IPS-18c (cell line): ENCODE measurements at regions not wholly inside any gene's neighbourhood (a gene's known extent, or its start where the extent isn't known, plus 50 kb on each side); places are given as distances from the start of the nearest gene placed in this dataset.

Source experiments
- H3K4me3 ChIP-seq: 2 replicates; pipeline ENCODE4 v1.7.0; 2013; ENCODE audit warnings: low read depth, mild to moderate bottlenecking, low read length, moderate library complexity; ENCODE audit not compliant: insufficient read depth
- H3K9me3 ChIP-seq: one replicate; pipeline ENCODE4 v1.6.1; 2013; ENCODE audit warnings: mild to moderate bottlenecking, low read length, moderate library complexity; ENCODE audit not compliant: control insufficient read depth, insufficient read depth

DNA sequence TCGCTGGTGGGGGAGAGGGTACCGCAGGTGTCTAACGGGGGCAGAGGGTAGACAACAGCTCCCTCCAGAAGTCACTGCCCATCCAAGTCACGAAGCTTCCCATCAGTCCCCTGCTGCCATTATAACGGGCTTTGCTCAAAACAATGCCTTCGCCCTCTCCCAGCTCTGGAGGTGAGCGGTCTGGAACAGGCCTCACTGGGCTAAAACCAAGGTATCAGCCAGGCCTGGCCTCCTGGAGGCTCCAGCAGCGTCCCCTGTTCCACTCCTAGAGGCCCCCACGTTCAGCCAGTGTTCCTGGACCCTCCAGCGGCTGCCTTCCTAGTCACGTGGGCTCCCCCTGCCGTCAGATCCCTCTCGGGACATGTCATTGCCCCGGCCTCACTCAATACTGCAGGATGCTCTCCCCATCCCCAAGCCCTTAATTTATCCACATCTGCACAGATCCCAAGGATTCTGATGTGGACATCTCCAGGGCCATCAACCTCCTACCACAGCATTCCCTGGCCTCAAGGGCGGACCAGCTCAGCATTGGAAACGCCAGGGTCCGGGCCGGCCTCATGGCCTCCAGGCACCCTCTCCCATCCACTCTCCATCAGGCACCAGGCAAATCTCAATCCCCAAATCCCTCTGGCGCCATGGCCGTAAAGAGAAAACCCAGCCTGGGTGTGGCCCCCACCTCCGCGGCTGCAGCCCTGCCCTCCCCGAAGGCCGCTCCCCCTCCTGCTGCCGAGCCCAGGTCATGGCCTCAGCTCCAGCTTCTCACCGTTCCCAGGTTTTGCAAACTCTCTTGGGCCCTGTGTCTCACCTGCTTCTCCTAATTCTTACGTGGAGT is 104.1 kb upstream of the FAM20C start:
- Histone ChIP-seq H3K9me3 (no peaks in the 10 kb centered on the region), H3K4me3 (no peak overlapping the region)

DNA sequence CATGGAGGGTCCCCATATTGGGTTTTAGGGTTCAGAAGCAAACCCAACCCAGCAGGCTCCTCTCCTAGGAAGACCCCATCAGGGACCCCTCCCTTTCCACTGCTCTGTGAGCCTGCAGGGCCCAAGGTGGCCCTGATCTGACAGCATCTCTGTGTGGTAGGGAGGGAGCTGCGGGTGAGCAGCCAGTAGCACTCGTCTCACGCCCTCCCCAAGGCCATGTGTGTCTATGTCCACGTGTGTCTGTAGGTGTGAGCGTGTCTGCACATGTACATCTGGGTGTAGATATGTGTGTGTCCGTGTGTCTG is 103.5 kb upstream of the FAM20C start:
- H3K4me3 ChIP-seq = no peak overlapping the region
- H3K9me3 ChIP-seq = no peaks in the 10 kb centered on the region

DNA sequence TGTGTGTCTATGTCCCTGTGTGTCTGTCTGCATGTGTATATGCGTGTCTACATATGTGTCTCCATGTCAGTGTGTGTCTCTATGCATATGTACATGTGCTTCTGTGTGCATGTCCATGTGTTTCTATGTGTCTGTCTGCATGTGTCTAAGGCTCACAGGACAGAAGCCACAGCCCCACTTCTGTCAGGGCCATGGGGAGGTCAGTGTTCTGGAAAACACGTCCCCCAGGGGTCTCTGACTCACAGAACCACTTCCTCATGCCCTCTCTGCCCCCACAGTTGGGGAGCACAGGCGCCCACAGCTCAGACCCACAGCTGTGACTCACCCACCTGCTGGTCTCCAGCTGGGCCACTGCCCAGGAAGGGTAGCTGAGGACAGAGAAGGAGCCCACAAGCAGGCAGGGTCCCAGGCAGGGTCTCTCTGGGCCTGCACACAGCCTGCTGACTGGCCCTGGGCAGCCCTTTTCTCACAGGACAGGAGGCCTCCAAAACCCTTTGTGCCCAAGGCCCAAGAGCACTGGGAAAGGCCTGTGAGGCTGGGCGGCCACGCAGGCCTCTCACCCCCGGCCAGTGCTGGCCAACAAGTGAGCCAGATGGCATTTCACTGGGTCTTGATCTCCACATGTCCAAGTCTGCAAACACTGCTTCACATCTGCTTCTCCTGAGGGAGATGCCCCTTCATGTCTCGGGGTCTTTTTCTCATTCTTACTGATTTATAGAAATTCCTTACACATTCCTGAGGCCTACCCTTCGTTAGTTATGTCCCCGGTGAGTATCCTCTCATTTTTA is 102.9 kb upstream of the FAM20C start:
- Histone ChIP-seq H3K9me3 (no peaks in the 10 kb centered on the region), H3K4me3 (no peak overlapping the region)

DNA sequence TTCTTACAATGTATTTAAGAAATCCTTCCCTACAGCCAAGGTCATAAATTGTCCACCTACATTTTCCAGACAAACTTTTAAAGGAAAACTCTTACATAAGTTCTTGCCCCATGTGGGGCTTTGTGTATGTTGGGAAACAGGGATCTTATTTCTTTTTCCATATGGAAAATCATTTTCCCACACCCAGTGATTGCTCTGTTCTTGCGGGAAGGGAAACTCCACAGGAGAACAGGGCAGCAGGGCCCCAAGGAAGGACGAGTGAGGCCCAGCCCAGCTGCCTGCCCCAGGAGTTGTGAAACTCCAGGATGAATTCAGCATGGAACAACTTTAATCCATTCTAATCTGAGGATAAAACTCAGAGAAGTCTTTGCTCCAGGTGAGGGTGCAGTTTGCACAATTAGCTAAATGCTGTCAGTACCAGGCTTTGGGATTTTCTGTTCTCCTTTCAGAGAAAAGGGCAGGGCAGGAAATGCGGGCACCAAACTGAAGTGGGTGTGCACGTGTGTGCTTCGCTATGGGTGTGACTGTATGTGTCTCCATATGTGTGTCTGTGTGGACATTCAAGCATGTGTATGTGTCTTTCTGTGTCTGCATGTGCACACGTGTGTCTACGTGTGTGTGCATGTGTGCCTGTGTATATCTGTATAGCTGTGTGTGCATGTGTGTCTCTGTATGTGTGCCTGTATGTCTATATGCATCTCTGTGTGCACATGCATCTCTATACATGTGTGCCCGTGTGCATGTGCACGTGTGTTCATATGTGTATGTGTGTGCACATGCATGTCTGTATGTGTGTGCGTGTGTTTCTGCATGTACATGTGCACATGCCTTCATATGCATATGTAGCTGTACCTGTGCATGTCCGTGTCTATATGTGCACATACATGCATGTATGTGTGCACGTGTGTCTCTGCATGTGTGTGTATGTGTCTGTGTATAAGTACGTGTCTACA is 102.0 kb upstream of the FAM20C start:
- Histone ChIP-seq H3K9me3 (no peaks in the 10 kb centered on the region), H3K4me3 (no peak overlapping the region)

DNA sequence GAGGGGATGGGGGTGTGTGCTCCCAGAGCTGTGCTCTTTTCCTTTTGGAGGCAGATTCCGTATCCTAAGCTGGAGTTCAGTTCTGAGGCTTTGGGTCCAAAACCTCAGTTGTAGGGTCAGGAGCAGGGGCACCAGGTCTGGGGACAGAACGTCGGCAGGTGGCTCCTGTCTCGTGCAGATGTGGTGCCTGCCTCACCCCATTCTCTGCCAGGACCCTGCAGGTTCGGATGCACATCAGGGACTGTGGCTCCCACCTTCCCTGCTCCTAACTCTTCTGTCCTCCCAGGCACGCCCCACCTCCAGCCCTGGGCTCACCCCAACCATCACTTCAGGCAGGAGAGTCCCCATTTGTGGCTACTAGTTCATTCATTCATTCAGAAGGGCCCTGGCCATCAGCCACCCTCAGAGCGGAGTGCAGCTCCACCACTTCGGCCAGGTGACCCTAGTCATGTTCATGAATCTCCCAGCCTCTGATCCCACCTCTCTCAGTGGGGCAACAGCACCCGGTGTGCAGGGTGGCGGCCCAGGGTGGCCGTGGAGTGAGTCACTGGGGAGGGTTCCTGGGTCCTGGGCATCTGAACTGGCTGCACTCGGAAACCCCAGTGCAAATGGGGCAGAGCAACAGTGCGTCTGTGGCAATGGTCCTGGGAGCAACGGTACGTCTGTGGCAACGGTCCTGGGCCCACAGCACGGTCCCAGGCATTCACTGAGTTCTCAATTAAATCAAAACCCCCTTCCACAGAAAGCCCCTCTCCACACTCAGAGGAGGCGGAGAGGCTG is 100.8 kb upstream of the FAM20C start:
- Histone ChIP-seq H3K4me3 (no peak overlapping the region), H3K9me3 (no peaks in the 10 kb centered on the region)

DNA sequence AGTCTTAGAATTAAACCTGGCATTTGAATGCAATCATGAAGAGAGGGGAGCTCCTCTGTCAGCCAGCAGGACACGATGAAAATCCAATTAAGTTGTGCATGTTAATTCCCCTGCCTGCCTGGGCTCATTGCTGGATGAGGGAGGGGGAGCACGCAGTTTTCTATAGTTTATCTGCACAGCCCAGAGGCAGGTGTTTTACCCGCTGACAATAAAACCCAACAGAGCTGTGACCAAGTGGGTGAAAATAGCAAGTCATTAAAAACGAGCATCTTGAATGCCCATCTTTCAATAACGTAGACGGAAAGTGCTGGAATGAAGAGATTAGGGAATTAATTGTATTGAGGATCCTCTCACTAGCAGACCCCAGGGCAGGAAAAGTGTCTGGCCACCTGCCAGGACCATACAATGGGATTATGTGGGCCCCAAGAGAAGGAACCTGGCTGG is 100.1 kb upstream of the FAM20C start:
- Histone ChIP-seq H3K9me3 (no peaks in the 10 kb centered on the region), H3K4me3 (no peak overlapping the region)

DNA sequence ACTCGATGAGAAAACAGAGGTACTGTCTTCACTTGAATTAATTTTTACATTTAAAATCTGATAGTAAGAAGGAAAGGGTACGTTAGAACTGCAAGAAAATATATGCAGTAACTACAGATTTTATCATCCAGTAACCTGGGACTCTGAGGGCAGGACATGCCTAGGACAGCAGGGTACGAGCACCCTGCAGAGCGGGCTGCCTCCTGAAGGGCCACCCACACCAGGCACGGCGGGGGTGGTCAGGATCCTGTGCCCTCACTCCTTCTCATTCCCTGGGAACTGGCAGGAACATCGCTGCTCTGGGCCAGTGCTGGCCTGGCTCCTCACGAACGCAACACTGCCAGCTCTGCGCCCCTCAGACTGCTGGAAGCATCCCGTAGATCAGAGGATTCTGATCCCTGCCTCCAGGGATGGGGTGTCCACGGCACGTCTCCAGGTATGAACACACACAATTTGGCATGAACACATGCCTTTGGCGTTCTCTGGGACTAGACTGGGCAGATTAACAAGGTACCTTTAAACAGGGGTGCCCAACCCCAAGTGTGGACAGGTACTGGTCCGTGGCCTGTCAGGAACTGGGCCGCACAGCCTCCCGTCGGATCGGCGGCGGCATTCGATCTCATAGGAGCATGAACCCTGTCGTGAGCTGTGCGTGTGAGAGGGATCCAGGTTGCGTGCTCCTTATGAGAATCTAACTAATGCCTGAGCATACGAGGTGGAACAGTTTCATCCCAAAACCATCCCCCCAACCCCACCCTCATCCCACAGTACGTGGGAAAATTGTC is 99.3 kb upstream of the FAM20C start:
- H3K4me3 ChIP-seq = no peak overlapping the region
- no peaks in the 10 kb centered on the region for H3K9me3 ChIP-seq

DNA sequence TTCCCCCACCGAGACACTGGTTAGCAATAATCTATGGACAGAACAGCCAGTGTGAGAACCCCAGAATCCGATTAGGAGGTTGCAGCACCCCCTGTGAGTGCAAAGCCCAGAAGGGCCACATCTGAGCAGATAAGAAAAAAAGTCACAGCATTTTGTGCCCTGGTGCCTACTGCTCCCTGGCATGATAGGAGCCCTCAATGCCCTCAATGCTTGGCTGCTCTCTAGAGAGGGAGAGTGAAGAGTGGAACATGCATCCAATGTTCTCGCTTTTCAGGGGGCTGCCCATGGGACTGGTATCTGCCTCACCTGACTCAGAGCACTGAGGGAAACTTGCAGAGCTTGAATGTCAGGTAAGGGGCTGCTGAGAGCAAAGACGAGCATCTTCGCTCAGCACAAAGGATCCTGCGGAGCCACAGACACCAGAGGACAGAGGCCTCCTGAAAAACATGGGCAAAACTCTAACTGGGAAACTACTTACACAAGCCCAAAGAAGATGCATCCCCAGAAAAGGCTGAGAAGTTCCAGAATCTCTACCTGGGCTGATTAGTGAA is 98.0 kb upstream of the FAM20C start:
- no peaks in the 10 kb centered on the region for H3K9me3 ChIP-seq
- no peak overlapping the region for H3K4me3 ChIP-seq

DNA sequence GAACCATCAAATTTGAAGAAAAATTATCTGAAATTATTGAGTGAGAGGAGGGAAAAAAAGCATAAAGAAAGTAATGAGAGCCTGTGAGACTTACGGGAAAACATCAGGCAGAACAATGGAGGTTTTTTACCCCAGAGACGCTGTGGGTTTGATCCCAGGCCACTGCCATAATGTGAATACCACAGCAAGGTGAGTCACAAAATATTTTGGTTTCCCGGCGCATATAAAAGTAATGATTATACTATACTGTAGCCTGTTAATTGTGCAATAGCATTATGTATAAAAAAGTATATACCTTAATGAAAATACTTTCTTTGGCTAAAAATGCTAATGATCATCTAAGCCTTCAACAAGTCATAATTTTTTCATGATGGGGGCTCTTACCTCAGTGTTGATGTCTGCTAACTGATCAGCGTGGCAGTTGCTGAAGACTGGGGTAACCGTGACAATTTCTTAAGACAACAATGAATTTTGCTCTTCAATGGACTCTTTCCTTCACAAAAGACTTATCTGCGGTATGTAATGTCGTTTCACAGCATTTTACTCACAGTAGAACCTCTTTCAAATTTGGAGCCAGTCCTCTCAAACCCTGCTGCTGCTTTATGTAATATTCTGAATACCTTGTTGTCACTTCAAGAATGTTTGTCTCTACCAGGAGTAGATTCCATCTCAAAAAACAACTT is 97.0 kb upstream of the FAM20C start:
- H3K4me3 ChIP-seq = no peak overlapping the region
- H3K9me3 ChIP-seq = no peaks in the 10 kb centered on the region

DNA sequence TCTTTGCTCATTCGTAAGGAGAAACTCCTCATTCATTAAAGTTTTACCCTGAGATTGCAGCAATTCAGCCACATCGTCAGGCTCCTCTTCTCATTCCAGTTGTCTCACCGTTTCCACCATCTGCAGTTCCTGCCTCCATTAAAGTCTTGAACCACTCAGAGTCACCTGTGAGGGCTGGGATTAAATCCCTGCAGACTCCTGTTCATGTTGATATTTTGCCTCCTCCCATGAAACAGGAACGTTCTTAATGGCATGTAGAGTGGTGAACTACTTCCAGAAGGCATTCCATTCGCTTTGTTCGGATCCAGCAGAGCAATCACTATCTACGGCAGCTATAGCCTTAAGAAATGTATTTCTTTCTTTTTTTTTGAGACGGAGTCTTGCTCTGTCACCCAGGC is 96.5 kb upstream of the FAM20C start:
- no peak overlapping the region for H3K4me3 ChIP-seq
- H3K9me3 ChIP-seq = no peaks in the 10 kb centered on the region

DNA sequence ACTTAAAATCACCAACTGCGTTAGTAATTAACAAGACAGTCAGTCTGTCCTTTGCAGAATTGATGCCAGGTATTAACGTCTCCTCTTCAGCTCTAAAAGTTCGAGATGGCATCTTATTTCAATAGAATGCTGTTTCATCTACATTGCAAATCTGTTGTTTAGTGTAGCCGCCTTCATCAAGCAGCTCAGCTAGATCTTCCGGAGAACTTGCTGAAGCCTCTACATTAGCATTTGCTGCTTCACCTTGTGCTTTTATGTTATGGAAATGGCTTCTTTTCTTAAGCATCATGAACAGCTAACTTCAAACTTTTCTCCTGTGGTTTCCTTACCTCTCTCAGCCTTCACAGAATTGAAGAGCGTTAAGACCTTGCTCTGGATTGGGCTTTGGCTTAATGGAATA is 95.5 kb upstream of the FAM20C start:
- Histone ChIP-seq H3K9me3 (no peaks in the 10 kb centered on the region), H3K4me3 (no peak overlapping the region)

DNA sequence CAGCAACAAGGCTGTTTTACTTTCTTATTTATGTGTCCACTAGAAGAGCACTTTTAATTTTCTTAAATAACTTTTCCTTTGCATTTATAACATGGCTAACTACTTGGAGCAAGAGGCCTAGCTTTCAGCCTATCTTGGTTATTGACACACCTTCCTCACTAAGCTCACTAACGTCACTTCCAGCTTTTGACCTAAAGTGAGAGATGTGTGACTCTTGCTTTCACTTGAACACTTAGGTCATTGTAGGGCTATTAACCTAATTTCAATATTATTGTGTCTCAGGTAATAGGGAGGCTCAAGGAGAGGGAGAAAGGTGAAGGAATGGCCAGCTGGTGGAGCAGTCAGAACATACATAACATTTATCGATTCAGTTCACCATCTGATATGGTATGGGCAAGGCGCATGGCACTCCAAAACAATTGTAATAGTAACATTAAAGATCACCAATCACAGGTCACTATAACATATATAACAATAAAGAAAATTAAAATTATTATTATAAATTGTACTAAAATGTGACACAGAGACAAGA is 95.0 kb upstream of the FAM20C start:
- Histone ChIP-seq H3K9me3 (no peaks in the 10 kb centered on the region), H3K4me3 (no peak overlapping the region)

DNA sequence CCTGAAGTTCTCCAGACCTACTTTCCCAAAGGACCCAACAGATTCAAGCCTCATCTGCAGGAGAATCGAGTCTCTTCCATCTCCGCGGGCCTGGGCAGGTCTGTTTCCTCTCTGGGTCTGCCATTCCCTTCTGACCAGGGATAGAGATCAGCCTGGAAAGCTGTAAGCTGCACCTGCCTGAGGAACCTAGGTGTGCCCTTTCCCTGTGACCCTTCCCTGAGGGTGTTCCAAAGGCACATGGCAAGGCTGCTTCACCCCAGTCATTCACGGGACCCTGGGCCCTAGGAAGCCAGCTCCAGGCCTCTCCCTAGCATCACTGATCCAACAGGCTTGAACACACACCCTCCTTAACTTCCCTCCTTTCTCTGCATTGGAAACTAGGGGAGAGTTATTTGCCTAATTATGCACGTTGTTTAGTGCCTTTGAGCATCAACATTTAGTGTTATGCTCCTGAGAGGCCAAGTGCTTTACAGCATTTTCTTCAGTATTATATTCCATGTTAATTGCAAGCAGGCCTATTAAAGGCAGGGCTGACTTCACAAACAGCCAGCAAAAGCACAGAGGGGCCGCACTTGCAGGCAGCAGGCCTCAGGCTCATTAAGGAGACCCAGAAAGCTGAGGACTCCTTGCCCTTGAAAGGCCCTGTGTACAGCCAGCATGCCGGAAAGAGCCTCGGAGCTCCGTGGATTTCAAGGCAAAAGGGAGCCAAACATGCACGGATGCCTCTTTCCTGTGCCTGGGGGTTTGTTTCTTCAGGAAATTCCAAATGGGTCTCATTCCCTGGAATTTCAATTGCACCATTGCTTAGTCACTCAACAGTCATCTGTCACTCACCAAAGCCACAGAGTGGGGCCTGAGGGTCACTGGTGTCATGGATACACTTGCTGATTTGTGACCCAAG is 91.0 kb upstream of the FAM20C start:
- H3K4me3 ChIP-seq = no peak overlapping the region
- no peaks in the 10 kb centered on the region for H3K9me3 ChIP-seq

DNA sequence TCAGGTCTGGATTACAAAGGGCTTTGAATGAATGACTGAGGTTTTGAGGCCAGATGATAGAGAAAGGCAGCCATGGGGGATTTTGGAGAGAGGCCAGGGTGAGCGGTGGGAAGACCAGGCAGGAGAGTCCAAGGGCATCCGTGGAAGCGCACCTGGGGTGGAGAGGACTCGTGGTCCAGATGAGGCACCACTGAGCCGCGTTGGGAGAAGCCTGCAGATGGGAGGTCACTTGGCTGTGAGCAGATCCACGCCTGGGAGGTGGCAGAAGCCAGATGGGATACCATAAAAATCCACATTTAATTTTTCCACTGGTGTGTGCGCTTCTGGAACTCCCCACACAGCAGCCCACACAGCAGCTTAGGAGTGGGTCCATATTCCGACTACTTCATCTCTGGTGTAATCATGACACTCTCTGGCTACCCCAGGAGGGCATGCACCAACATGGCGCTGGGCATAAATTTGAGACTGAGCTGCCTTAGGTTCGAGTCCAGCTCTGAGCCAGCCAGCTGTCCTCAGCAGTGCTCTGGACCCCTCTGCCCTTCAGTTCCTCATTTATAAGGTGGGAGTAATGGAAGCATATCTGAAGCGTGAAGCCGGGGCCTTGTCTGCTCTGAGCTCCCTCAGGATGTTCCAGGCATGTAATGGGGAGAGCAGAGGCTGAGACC is 90.2 kb upstream of the FAM20C start:
- no peak overlapping the region for H3K4me3 ChIP-seq
- no peaks in the 10 kb centered on the region for H3K9me3 ChIP-seq
